Muscle of leg (tissue), 3 donors: ENCODE measurements at regions not wholly inside any gene's neighbourhood (a gene's known extent, or its start where the extent isn't known, plus 50 kb on each side); places are given as distances from the start of the nearest gene placed in this dataset.
A peak's percentile ranks its signal among the peaks of the same experiment; 100 is the strongest.

ENCODE experiments used
- DNase-seq: peaks from one replicate; pipeline ENCODE4 v3.0.0; 2013
- H3K27ac ChIP-seq: one replicate; pipeline ENCODE4 v1.5.1; 2013; ENCODE audit warnings: mild to moderate bottlenecking, low read length, control low read depth
- H3K27me3 ChIP-seq: one replicate; pipeline ENCODE4 v1.6.1; 2013; ENCODE audit warnings: low read length; ENCODE audit not compliant: control insufficient read depth, insufficient read depth
- H3K36me3 ChIP-seq: one replicate; pipeline ENCODE4 v1.6.1; 2013; ENCODE audit warnings: low read length; ENCODE audit not compliant: control insufficient read depth, insufficient read depth
- H3K4me1 ChIP-seq: one replicate; pipeline ENCODE4 v1.6.1; 2013; ENCODE audit warnings: low read length; ENCODE audit not compliant: control insufficient read depth, insufficient read depth
- H3K4me3 ChIP-seq: one replicate; pipeline ENCODE4 v1.5.1; 2013; ENCODE audit warnings: low read length, control low read depth
- H3K9me3 ChIP-seq: replicated peaks from 2 replicates; pipeline ENCODE4 v1.6.1; 2013; ENCODE audit warnings: low read depth, low read length; ENCODE audit not compliant: control insufficient read depth
- WGBS: methylation state at CpG from one replicate; pipeline ENCODE4 v1.1.5; 2013; ENCODE audit warnings: missing lambda C conversion rate; ENCODE audit not compliant: insufficient coverage; 5-methylcytosine and 5-hydroxymethylcytosine counted together

- Histone ChIP-seq H3K27me3 (no peaks in the 10 kb centered on the region), H3K9me3 (no peaks in the 10 kb centered on the region), H3K4me3 (no peak overlapping the region), H3K4me1 (no peaks in the 10 kb centered on the region), H3K27ac (no peak overlapping the region), H3K36me3 (no peaks in the 10 kb centered on the region)
- DNase-seq, result no peak
- no CpG with 5 or more reads among the region's 1 CpG for WGBS
Observed at GRCh38 chr5:103411711-103412110, 150.9 kb downstream of the NUDT12 start.

- Histone ChIP-seq H3K27ac (no peak overlapping the region), H3K36me3 (no peaks in the 10 kb centered on the region), H3K9me3 (no peaks in the 10 kb centered on the region), H3K4me3 (no peak overlapping the region), H3K4me1 (no peaks in the 10 kb centered on the region), H3K27me3 (no peaks in the 10 kb centered on the region)
- WGBS, result 92% methylated on average over 1 of the region's 2 CpGs
- DNase-seq, result no peak
Observed at GRCh38 chr5:103410172-103410571, 151.6 kb downstream of the MACIR start.

GRCh38 chr5:103409013-103409670, 150.6 kb downstream of the MACIR start:
- Histone ChIP-seq H3K4me1 (no peaks in the 10 kb centered on the region), H3K36me3 (no peaks in the 10 kb centered on the region)

GRCh38 chr5:103408408-103408807, 149.8 kb downstream of the MACIR start:
- Histone ChIP-seq H3K9me3 (no peaks in the 10 kb centered on the region), H3K27me3 (no peaks in the 10 kb centered on the region), H3K27ac (no peak overlapping the region), H3K4me1 (no peaks in the 10 kb centered on the region), H3K36me3 (no peaks in the 10 kb centered on the region), H3K4me3 (no peak overlapping the region)
- 40% methylated on average over 1 of the region's 2 CpGs for WGBS
- DNase-seq, result no peak

More at GRCh38 chr5:103409013-103409670, 150.6 kb downstream of the MACIR start:
- Histone ChIP-seq H3K4me3 (no peak overlapping the region), H3K27ac (no peak overlapping the region), H3K9me3 (no peaks in the 10 kb centered on the region), H3K27me3 (no peaks in the 10 kb centered on the region)
- DNase-seq, result no peak

- no CpG with 5 or more reads among the region's 2 CpGs for WGBS
- H3K4me3 ChIP-seq, result no peak overlapping the region
- H3K4me1 ChIP-seq, result no peaks in the 10 kb centered on the region
- no peak for DNase-seq
- H3K9me3 ChIP-seq, result no peaks in the 10 kb centered on the region
- no peaks in the 10 kb centered on the region for H3K27me3 ChIP-seq
- no peaks in the 10 kb centered on the region for H3K36me3 ChIP-seq
- H3K27ac ChIP-seq, result no peak overlapping the region
Observed at GRCh38 chr5:103407402-103407801, 148.8 kb downstream of the MACIR start.

GRCh38 chr5:103404483-103404882, 145.9 kb downstream of the MACIR start:
- no peaks in the 10 kb centered on the region for H3K4me1 ChIP-seq
- no peak for DNase-seq
- no peaks in the 10 kb centered on the region for H3K36me3 ChIP-seq
- H3K4me3 ChIP-seq, result no peak overlapping the region
- no peak overlapping the region for H3K27ac ChIP-seq
- no CpG with 5 or more reads among the region's 1 CpG for WGBS
- H3K27me3 ChIP-seq, result no peaks in the 10 kb centered on the region
- no peaks in the 10 kb centered on the region for H3K9me3 ChIP-seq

- no peaks in the 10 kb centered on the region for H3K4me1 ChIP-seq
- H3K36me3 ChIP-seq, result no peaks in the 10 kb centered on the region
- H3K27ac ChIP-seq, result no peak overlapping the region
- no peak overlapping the region for H3K4me3 ChIP-seq
- DNase-seq, result no peak
- WGBS, result 33% methylated on average over 1 of the region's 4 CpGs
- H3K27me3 ChIP-seq, result no peaks in the 10 kb centered on the region
- no peaks in the 10 kb centered on the region for H3K9me3 ChIP-seq
Observed at GRCh38 chr5:103402851-103403250, 144.3 kb downstream of the MACIR start.

- no peak overlapping the region for H3K27ac ChIP-seq
- H3K36me3 ChIP-seq, result no peaks in the 10 kb centered on the region
- H3K4me3 ChIP-seq, result no peak overlapping the region
- H3K9me3 ChIP-seq, result no peaks in the 10 kb centered on the region
- no peaks in the 10 kb centered on the region for H3K27me3 ChIP-seq
- WGBS, result 87% methylated on average over 5 of the region's 8 CpGs
- DNase-seq, result no peak
- peaks cover 11% of the 10 kb centered on the region for H3K4me1 ChIP-seq
Observed at GRCh38 chr5:103397739-103398581, 139.4 kb downstream of the MACIR start.

GRCh38 chr5:103394676-103395075, 136.1 kb downstream of the MACIR start:
- H3K9me3 ChIP-seq, result no peaks in the 10 kb centered on the region
- no peaks in the 10 kb centered on the region for H3K36me3 ChIP-seq
- no peaks in the 10 kb centered on the region for H3K27me3 ChIP-seq
- no peak overlapping the region for H3K27ac ChIP-seq
- no peak overlapping the region for H3K4me3 ChIP-seq
- WGBS, result no CpG with 5 or more reads among the region's 2 CpGs
- DNase-seq, result no peak
- peaks cover 14% of the 10 kb centered on the region for H3K4me1 ChIP-seq

GRCh38 chr5:103393101-103393754, 134.7 kb downstream of the MACIR start:
- no peaks in the 10 kb centered on the region for H3K36me3 ChIP-seq
- WGBS, result no CpG with 5 or more reads among the region's 4 CpGs
- peak; percentile 78 for DNase-seq
- peaks cover 14% of the 10 kb centered on the region for H3K4me1 ChIP-seq
- no peaks in the 10 kb centered on the region for H3K9me3 ChIP-seq
- H3K27me3 ChIP-seq, result no peaks in the 10 kb centered on the region
- peak overlapping the region; percentile 26 for H3K27ac ChIP-seq
- no peak overlapping the region for H3K4me3 ChIP-seq
